Small intestine (tissue), 7 donors: ENCODE measurements at regions not wholly inside any gene's neighbourhood (a gene's known extent, or its start where the extent isn't known, plus 50 kb on each side); places are given as distances from the start of the nearest gene placed in this dataset.
"Not testable (repeated sequence)": the region's sequence is repeated elsewhere in the genome, so short reads cannot be mapped to it uniquely, and the experiment has no call there.

Experiments used
- DNase-seq, 2 donors: peaks; one replicate each; pipeline versions ENCODE4 v3.0.0 to v3.0.0-alpha.2; 2013
- FAIRE-seq: peaks from 2 replicates; lab custom pipeline; 2012; peaks lifted over from hg19 to GRCh38; lab: Jason Lieb, UNC
- H3K27ac ChIP-seq, 3 donors: one replicate each; pipeline ENCODE4 v1.5.1; 2013; ENCODE audit warnings: low read length in 2 of 3, mild to moderate bottlenecking in 2 of 3, control low read depth in 1 of 3, inconsistent platforms in 1 of 3, low read depth in 1 of 3, moderate library complexity in 1 of 3
- H3K27me3 ChIP-seq, 3 donors: one replicate each; pipeline ENCODE4 v1.6.1; 2013; ENCODE audit warnings: low read length in 3 of 3, inconsistent platforms in 1 of 3; ENCODE audit not compliant: control insufficient read depth in 3 of 3, insufficient read depth in 3 of 3
- H3K36me3 ChIP-seq, 3 donors: one replicate each; pipeline ENCODE4 v1.6.1; 2013; ENCODE audit warnings: low read length in 3 of 3, inconsistent platforms in 1 of 3, low read depth in 1 of 3, mild to moderate bottlenecking in 1 of 3, moderate library complexity in 1 of 3; ENCODE audit not compliant: control insufficient read depth in 3 of 3, insufficient read depth in 2 of 3
- H3K4me1 ChIP-seq, 3 donors: one replicate each; pipeline ENCODE4 v1.6.1; 2013; ENCODE audit warnings: low read length in 2 of 3, inconsistent platforms in 1 of 3, low read depth in 1 of 3, mild to moderate bottlenecking in 1 of 3, moderate library complexity in 1 of 3; ENCODE audit not compliant: control insufficient read depth in 3 of 3, insufficient read depth in 2 of 3
- H3K4me3 ChIP-seq, 3 donors: one replicate each; pipeline ENCODE4 v1.5.1; 2013; ENCODE audit warnings: low read length in 3 of 3, control low read depth in 1 of 3, inconsistent platforms in 1 of 3, low read depth in 1 of 3, mild to moderate bottlenecking in 1 of 3, moderate library complexity in 1 of 3
- H3K9me3 ChIP-seq, 2 donors: one replicate each; pipeline ENCODE4 v1.6.1; 2013; ENCODE audit warnings: low read depth in 1 of 2, low read length in 1 of 2; ENCODE audit not compliant: control insufficient read depth in 2 of 2, insufficient read depth in 1 of 2
- WGBS, 3 donors: extraction: QIAGEN DNeasy Blood & Tissue Kit; methylation state at CpG; one replicate each; pipeline ENCODE4 v1.1.7; 2013; 5-methylcytosine and 5-hydroxymethylcytosine counted together
- donor health status: healthy with polysubstance abuse.
- donor health status: control.
- donor health status: control.
- donor health status: Bipolar disorder and iron deficiency.
- donor health status: healthy.

DNA sequence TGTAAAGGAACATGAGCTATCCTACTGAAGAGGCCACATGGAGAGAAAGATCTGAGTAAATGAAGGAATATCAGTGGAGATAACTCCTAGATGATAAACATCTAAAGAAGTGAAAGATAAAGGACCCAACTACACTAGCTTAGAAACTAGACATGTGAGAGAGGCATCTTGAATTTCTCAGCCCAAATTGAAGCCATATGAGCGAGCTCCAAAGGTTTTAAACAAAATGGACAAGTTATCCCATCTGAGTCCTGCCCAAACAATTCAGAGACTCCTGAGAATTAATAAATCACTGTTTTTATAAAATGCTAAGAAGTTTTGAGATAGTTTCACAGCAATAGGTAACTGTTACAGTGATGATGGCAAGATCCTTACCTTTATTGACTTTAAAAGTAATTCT, 438.9 kb downstream of the NAV3 start:
- FAIRE-seq (no peak), DNase-seq (no peak)
- H3K9me3 ChIP-seq, result no peaks in the 10 kb centered on the region
- H3K36me3 ChIP-seq, result no peaks in the 10 kb centered on the region
- H3K4me3 ChIP-seq, result no peak overlapping the region
- WGBS, 3 donors, result 52 to 61% (median 59%) methylated on average over 1 of the region's 1 CpG
- no peaks in the 10 kb centered on the region for H3K27me3 ChIP-seq
- H3K27ac ChIP-seq, result no peak overlapping the region
- H3K4me1 ChIP-seq, result no peaks in the 10 kb centered on the region

DNA sequence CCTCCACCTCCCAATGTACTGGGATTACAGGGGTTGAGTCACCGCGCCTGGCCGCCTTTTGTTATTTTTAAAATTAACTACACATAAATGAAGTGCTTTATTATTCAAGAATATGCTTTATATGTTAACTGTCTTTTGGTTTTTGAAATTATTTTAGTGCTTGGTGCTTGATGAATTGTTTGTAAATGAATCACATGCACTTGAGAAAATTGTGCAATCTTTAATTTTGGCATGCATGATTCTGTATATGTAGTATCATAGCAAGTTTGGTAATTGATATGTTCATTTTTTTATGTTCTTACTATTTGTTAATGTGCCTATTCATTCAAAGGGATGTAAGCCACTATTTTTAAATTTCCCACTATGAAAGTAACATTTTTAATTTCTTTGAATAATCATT, 440.9 kb downstream of the NAV3 start:
- no peaks in the 10 kb centered on the region for H3K4me1 ChIP-seq
- no peak overlapping the region for H3K27ac ChIP-seq
- DNase-seq (no peak), FAIRE-seq (no peak)
- no peak overlapping the region for H3K4me3 ChIP-seq
- no peaks in the 10 kb centered on the region for H3K9me3 ChIP-seq
- no peaks in the 10 kb centered on the region for H3K36me3 ChIP-seq
- WGBS, 3 donors, result 90 to 96% (median 92%) methylated on average over 3 of the region's 3 CpGs
- no peaks in the 10 kb centered on the region for H3K27me3 ChIP-seq

DNA sequence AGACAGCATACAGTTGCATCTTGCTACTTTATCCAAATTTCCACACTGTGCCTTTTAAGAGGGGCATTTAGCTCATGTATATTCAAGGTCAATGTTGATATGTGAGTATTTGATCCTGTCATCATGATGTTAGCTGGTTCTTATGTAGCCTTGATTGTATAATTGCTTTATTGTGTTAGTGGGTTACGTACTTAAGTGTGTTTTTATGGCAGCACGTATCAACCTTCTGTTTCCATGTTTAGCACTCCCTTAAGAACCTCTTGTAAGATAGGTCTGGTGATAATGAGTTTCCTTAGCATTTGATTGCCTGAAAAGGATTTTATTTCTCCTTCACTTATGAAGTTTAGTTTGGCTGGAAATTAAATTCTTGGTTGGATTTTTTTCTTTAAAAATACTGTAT, 445.2 kb downstream of the NAV3 start:
- Histone ChIP-seq H3K27ac (no peak overlapping the region), H3K9me3 (peaks cover 0 to 21% of the 10 kb centered on the region in 2 donors), H3K27me3 (no peaks in the 10 kb centered on the region), H3K4me1 (peaks cover 0 to 12% (median 0%) of the 10 kb centered on the region in 3 donors), H3K36me3 (no peaks in the 10 kb centered on the region), H3K4me3 (no peak overlapping the region)
- FAIRE-seq (no peak), DNase-seq (no peak)
- WGBS, 3 donors, result 44 to 60% (median 58%) methylated on average over 2 of the region's 2 CpGs

DNA sequence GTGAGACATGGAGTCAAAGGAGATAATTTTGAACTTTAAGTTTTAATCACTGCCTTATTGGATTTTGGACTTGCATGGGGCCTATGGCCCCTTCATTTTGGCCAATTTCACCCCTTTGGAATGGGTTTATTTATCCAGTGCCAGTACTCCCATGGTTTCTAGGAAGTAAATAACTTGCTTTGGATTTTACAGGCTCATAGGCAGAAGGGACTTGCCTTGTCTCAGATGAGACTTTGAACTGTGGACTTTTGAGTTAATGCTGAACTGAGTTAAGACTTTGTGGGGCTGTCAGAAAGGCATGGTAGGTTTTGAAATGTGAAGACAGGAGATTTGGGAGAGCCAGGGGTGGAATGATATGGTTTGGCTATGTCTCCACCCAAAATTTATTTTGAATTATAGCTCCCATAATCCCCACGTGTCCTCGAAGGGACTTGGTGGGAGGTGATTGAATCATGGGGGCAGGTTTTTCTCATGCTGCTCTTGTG, 448.1 kb downstream of the NAV3 start:
- WGBS, 3 donors, result 71 to 94% (median 84%) methylated on average over 2 of the region's 2 CpGs

DNA sequence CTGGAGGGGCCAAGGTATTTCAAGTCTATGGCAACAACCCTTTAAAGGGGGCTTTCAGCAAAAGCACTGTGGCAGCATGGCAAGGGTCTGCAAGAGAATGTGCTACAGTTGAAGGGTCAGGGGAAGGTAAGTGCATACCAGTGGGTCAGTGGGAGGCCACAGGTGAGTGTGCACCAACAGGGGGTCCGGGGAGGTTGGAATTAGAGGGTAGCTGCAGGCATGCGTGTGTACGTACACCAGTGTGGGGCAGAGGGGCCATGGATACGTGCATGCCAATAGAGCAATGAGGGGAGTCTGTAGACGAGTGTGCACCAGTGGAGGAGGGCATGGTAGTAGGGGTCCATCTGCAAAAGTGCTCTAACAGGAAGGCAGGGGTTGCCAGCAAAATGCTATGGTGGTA, 448.9 kb downstream of the NAV3 start:
- FAIRE-seq, result no peak
- 85 to 89% (median 88%) methylated on average over 5 of the region's 5 CpGs for WGBS, 3 donors
- no peaks in the 10 kb centered on the region for H3K36me3 ChIP-seq
- peaks cover 0 to 12% (median 0%) of the 10 kb centered on the region in 3 donors for H3K4me1 ChIP-seq
- H3K27me3 ChIP-seq, result no peaks in the 10 kb centered on the region
- DNase-seq, result no peak
- H3K4me3 ChIP-seq, result no peak overlapping the region
- H3K27ac ChIP-seq, result peak overlapping the region in 1 of 3 donors; percentile 74
- H3K9me3 ChIP-seq, result peaks cover 0 to 21% of the 10 kb centered on the region in 2 donors

More for the DNA sequence above, 448.1 kb downstream of the NAV3 start:
- Histone ChIP-seq H3K9me3 (peaks cover 0 to 21% of the 10 kb centered on the region in 2 donors), H3K27ac (peak overlapping the region in 1 of 3 donors; percentile 74), H3K36me3 (no peaks in the 10 kb centered on the region), H3K4me3 (no peak overlapping the region), H3K27me3 (no peaks in the 10 kb centered on the region), H3K4me1 (peaks cover 0 to 12% (median 0%) of the 10 kb centered on the region in 3 donors)
- FAIRE-seq (no peak), DNase-seq (peak in 1 of 2 donors; percentile 55)

DNA sequence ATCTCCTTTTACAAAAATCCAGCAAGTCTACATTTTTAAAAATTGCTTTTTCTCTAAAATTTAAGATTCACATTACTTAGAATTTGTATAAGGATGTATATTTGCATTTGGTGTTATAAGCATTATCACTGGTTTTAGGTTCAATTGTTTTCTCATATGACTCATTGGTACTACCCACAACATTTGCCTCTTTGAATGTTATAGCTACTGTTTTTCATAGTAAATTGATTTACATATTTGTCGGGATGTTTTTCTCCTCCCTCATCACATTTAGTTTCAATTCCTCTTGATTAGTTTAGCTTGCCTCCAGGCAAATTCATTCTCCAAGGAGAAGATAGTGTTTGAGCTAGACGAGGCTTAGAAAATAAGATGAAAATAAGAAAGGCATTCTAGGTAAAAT, 450.4 kb downstream of the NAV3 start:
- H3K27me3 ChIP-seq, H3K36me3 ChIP-seq, FAIRE-seq, DNase-seq, H3K4me3 ChIP-seq, H3K27ac ChIP-seq: not testable (repeated sequence)
- Histone ChIP-seq H3K4me1 (peaks cover 0 to 12% (median 0%) of the 10 kb centered on the region in 3 donors), H3K9me3 (peaks cover 0 to 21% of the 10 kb centered on the region in 2 donors)
- 61 to 83% (median 80%) methylated on average over 2 of the region's 2 CpGs for WGBS, 3 donors

DNA sequence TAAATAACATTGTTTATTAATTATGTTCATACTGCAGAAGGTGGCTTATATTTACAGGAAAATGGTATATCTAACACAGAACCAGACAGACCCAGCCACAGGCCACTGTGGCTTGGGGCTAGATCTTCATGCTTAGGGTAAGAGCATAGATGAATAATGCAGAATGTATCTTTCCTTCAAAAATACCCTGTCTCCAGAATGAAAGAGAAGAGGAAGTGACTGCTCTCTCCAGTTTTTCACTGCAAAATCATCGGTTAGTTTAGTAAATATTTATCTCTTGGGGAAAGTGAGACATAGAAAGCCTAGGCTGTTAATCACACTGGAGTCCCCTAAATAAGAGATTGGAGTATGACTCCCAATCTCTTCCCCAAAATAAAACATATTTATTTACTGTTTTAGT, 453.7 kb downstream of the NAV3 start:
- H3K9me3 ChIP-seq, result peaks cover 0 to 3% of the 10 kb centered on the region in 2 donors
- no peaks in the 10 kb centered on the region for H3K27me3 ChIP-seq
- peaks cover 0 to 2% (median 0%) of the 10 kb centered on the region in 3 donors for H3K4me1 ChIP-seq
- no peak for DNase-seq
- WGBS, 3 donors, result 74 to 84% (median 79%) methylated on average over 1 of the region's 1 CpG
- no peaks in the 10 kb centered on the region for H3K36me3 ChIP-seq
- FAIRE-seq, result no peak
- H3K4me3 ChIP-seq, result no peak overlapping the region
- no peak overlapping the region for H3K27ac ChIP-seq

DNA sequence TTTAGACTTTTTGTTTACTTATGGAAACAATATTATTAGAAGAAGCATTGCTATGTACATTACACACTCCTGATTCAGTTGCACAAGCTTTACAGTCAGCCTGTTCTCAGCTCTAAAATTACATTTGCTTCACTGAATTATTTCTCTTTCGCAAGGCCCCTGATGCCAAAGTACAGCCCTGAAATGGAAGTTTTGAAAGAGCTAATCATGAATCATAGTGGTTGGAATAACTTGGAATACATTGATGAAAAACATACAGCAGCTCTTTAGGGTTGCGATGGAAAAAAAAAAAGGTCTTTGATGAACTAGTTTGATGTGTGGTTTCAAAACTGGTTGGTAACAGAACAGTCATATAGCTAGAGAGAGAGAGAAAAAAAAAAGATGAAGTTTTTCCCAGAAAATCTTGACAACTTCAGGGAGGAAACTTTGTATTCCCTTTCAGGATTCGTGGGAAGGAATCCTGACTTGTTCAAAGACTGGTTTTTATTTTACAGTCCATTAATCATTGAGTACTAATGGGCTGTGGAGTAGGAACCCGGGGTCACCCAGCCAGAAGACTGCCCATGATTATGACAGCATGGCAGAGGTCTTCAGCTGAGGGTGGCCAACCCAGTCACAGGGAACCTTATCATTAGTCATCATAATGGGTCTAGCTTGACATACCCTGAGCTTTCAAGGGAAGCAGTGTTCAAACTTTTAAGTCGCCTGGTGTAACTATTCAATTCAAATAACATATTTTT, 460.1 kb downstream of the NAV3 start:
- FAIRE-seq (no peak), DNase-seq (peak in 1 of 2 donors; percentile 73)
- Histone ChIP-seq H3K36me3 (no peaks in the 10 kb centered on the region), H3K27me3 (no peaks in the 10 kb centered on the region), H3K4me1 (peaks cover 0 to 15% (median 3%) of the 10 kb centered on the region in 3 donors), H3K9me3 (peaks cover 0 to 2% of the 10 kb centered on the region in 2 donors), H3K4me3 (no peak overlapping the region), H3K27ac (peak overlapping the region in 1 of 3 donors; percentile 74)
- WGBS, 3 donors, result 71 to 75% (median 73%) methylated on average over 5 of the region's 5 CpGs
